Mesendoderm (in vitro differentiated cells): ENCODE measurements at regions not wholly inside any gene's neighbourhood (a gene's known extent, or its start where the extent isn't known, plus 50 kb on each side); places are given as distances from the start of the nearest gene placed in this dataset.
"Not testable (repeated sequence)": the region's sequence is repeated elsewhere in the genome, so short reads cannot be mapped to it uniquely, and the experiment has no call there.

Source experiments
- DNase-seq: peaks from one replicate; pipeline ENCODE4 v3.0.0; 2013
- H2AK5ac ChIP-seq: 2 replicates; pipeline ENCODE4 v1.6.1; 2013; ENCODE audit warnings: low read length, inconsistent platforms
- H2BK120ac ChIP-seq: 2 replicates; pipeline ENCODE4 v1.6.1; 2013; ENCODE audit warnings: low read depth, mild to moderate bottlenecking, low read length, moderate library complexity, mixed read lengths
- H2BK15ac ChIP-seq: replicated peaks from 2 replicates; pipeline ENCODE4 v1.6.1; 2013; ENCODE audit warnings: low read depth, mild to moderate bottlenecking, moderate library complexity
- H2BK5ac ChIP-seq: 2 replicates; pipeline ENCODE4 v1.6.1; 2013; ENCODE audit warnings: low read length, inconsistent platforms
- H3K18ac ChIP-seq: 2 replicates; pipeline ENCODE4 v1.6.1; 2013; ENCODE audit warnings: mild to moderate bottlenecking, low read length, mixed read lengths
- H3K23ac ChIP-seq: one replicate; pipeline ENCODE4 v1.6.1; 2013; ENCODE audit warnings: low read length
- H3K27ac ChIP-seq: 2 replicates; pipeline ENCODE4 v1.5.1; 2013; ENCODE audit warnings: low read depth, mild to moderate bottlenecking, inconsistent platforms, low read length, moderate library complexity
- H3K27me3 ChIP-seq: 2 replicates; pipeline ENCODE4 v1.6.1; 2013; ENCODE audit warnings: low read length, control low read depth, mild to moderate bottlenecking, inconsistent platforms; ENCODE audit not compliant: insufficient read depth, poor library complexity
- H3K36me3 ChIP-seq: 2 replicates; pipeline ENCODE4 v1.6.1; 2013; ENCODE audit warnings: low read length, inconsistent platforms; ENCODE audit not compliant: control insufficient read depth, insufficient read depth
- H3K4ac ChIP-seq: one replicate; pipeline ENCODE4 v1.6.1; 2013; ENCODE audit warnings: low read depth, mild to moderate bottlenecking, low read length, moderate library complexity
- H3K4me1 ChIP-seq: 2 replicates; pipeline ENCODE4 v1.6.1; 2013; ENCODE audit warnings: low read depth, low read length, inconsistent platforms; ENCODE audit not compliant: control insufficient read depth
- H3K4me2 ChIP-seq: 2 replicates; pipeline ENCODE4 v1.6.1; 2013; ENCODE audit warnings: low read length
- H3K4me3 ChIP-seq: 2 replicates; pipeline ENCODE4 v1.5.1; 2013; ENCODE audit warnings: mild to moderate bottlenecking, low read length
- H3K56ac ChIP-seq: one replicate; pipeline ENCODE4 v1.6.1; 2013; ENCODE audit warnings: low read length
- H3K79me1 ChIP-seq: 2 replicates; pipeline ENCODE4 v1.6.1; 2013; ENCODE audit warnings: low read length, inconsistent platforms
- H3K79me2 ChIP-seq: 2 replicates; pipeline ENCODE4 v1.6.1; 2013; ENCODE audit warnings: mild to moderate bottlenecking, low read length; ENCODE audit not compliant: control insufficient read depth, insufficient read depth
- H3K9ac ChIP-seq: 2 replicates; pipeline ENCODE4 v1.6.1; 2013; ENCODE audit warnings: low read length, inconsistent platforms
- H4K5ac ChIP-seq: one replicate; pipeline ENCODE4 v1.6.1; 2013; ENCODE audit warnings: low read length
- H4K8ac ChIP-seq: one replicate; pipeline ENCODE4 v1.6.1; 2013; ENCODE audit warnings: low read depth, mild to moderate bottlenecking, control low read depth, low read length, moderate library complexity
- WGBS: extraction: QIAGEN DNeasy Blood & Tissue Kit; methylation state at CpG from one replicate; pipeline ENCODE4 v1.1.7; 2013; ENCODE audit warnings: low lambda C conversion rate, missing lambda C conversion rate; ENCODE audit not compliant: insufficient coverage; ENCODE audit errors: extremely low coverage; 5-methylcytosine and 5-hydroxymethylcytosine counted together

DNA sequence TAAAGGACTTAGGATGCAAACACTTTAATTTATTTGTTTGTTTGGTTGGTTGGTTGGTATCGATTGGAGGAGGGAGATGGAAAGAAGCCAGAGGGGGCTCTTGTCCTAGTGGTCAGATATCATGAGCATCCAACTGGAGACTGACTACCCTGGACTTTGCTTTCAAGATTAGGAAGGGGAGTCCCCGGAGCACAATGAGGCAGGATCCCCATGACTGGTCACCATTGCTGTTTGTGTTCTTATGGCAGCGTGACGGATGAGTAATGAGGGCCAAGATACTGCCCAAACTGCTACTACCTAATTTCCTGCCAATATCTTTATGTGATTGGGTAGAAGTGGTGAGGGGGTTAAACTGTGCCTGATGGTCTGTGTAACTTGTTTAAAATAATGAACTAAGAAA, 354.6 kb upstream of the ROPN1 start:
- H4K8ac ChIP-seq: no peak overlapping the region
- no peak overlapping the region for H3K4me2 ChIP-seq
- no CpG with 5 or more reads among the region's 4 CpGs for WGBS
- H2BK120ac ChIP-seq: no peak overlapping the region
- no peak overlapping the region for H2BK15ac ChIP-seq
- H3K27me3 ChIP-seq: no peaks in the 10 kb centered on the region
- no peak overlapping the region for H3K4ac ChIP-seq
- DNase-seq: no peak
- no peak overlapping the region for H3K23ac ChIP-seq
- no peaks in the 10 kb centered on the region for H3K36me3 ChIP-seq
- no peak overlapping the region for H3K56ac ChIP-seq
- H3K79me2 ChIP-seq: no peaks in the 10 kb centered on the region
- no peak overlapping the region for H3K18ac ChIP-seq
- H2AK5ac ChIP-seq: no peak overlapping the region
- H3K9ac ChIP-seq: no peak overlapping the region
- no peaks in the 10 kb centered on the region for H3K4me1 ChIP-seq
- H3K27ac ChIP-seq: no peak overlapping the region
- no peak overlapping the region for H4K5ac ChIP-seq
- H3K79me1 ChIP-seq: no peaks in the 10 kb centered on the region
- H2BK5ac ChIP-seq: no peak overlapping the region
- H3K4me3 ChIP-seq: no peak overlapping the region

DNA sequence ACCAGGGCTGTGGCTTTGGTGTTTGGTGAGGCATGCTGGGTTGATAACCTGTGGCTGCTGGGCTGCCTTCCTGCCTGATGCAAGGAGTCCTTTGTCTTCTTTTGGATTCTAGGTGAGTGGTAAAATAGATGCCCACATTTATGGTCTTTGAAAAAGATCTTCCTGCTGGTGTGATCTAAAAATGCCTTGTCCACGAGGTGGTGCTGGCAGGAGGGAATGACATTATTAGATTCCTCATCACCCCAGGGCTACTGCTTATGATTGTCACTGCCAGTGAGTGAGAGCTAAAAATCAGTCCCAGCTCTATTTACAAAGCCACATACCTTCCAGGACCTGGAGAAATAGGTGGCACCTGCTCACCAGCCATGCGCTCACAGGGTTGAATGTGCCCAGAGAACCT, 355.5 kb upstream of the ROPN1 start:
- DNase-seq: no peak
- Histone ChIP-seq H4K8ac (no peak overlapping the region), H3K18ac (no peak overlapping the region), H3K23ac (no peak overlapping the region), H3K4me1 (no peaks in the 10 kb centered on the region), H3K36me3 (no peaks in the 10 kb centered on the region), H3K56ac (no peak overlapping the region), H4K5ac (no peak overlapping the region), H2BK15ac (no peak overlapping the region), H3K4me3 (no peak overlapping the region), H2BK120ac (no peak overlapping the region), H3K4me2 (no peak overlapping the region), H3K79me1 (no peaks in the 10 kb centered on the region), H3K9ac (no peak overlapping the region), H2AK5ac (no peak overlapping the region), H2BK5ac (no peak overlapping the region), H3K4ac (no peak overlapping the region), H3K27me3 (no peaks in the 10 kb centered on the region), H3K79me2 (no peaks in the 10 kb centered on the region), H3K27ac (no peak overlapping the region)
- WGBS: no CpG with 5 or more reads among the region's 2 CpGs

DNA sequence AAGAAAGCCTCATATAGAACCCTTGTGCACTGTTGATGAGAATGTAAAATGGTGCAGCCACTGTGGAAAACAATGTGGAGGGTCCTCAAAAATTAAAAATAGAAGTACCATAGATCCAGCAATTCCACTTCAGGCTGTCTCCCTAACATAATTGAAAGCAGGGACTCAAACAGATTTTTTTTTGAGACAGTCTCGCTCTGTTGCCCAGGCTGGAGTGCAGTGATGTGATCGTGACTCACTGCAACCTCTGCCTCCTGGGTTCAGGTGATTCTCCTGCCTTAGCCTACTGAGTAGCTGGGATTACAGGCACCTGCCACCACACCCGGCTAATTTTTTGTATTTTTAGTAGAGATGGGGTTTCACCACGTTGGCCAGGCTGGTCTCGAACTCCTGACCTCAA, 356.6 kb upstream of the ROPN1 start:
- H3K56ac ChIP-seq, H3K79me1 ChIP-seq, H3K18ac ChIP-seq, H3K36me3 ChIP-seq, H3K27me3 ChIP-seq, H3K23ac ChIP-seq, DNase-seq, H3K27ac ChIP-seq, H3K4me2 ChIP-seq, H2AK5ac ChIP-seq, H3K4me1 ChIP-seq, H3K9ac ChIP-seq, H2BK120ac ChIP-seq, H3K4me3 ChIP-seq, H3K4ac ChIP-seq, H3K79me2 ChIP-seq, H4K8ac ChIP-seq, H2BK15ac ChIP-seq, H4K5ac ChIP-seq, H2BK5ac ChIP-seq: not testable (repeated sequence)
- no CpG with 5 or more reads among the region's 5 CpGs for WGBS

DNA sequence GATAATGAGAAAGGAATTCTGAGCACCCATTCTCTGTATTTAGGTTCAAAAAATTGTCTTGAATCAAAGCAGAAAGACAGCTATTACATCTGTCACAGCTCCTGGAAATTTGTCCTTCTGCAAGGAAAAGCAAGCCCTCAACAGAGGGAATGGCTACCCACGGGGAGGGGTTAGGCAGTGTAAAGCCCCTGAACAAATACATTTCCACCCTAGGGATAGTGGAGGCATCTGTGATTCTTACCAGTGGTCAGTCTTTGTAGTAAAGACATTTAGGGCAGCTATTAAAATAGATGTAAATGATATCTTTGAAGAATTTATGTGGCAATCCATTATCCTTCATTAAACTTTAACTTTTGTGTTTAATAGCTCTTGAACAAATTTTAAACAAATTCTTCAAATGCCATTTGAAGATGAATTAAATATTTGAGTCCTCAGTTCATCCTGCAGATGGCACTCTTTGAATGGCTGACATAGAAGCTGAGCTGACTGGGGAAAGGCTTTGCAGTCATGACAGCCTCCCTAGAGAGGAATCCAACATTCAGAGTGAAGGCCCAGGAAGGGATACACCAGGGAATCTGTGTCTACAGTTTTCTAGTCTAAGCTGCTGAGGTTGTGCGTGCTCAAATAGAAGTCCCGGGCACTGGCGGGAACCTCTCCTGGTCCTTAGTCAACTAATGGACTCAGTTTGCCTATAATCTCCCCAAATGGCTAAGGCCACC, 359.7 kb upstream of the ROPN1 start:
- Histone ChIP-seq H3K18ac (no peak overlapping the region), H2AK5ac (no peak overlapping the region), H3K4me3 (no peak overlapping the region), H3K27me3 (no peaks in the 10 kb centered on the region), H4K8ac (no peak overlapping the region), H2BK15ac (no peak overlapping the region), H3K79me2 (no peaks in the 10 kb centered on the region), H2BK5ac (no peak overlapping the region), H4K5ac (no peak overlapping the region), H3K9ac (no peak overlapping the region), H3K4me1 (no peaks in the 10 kb centered on the region), H3K79me1 (no peaks in the 10 kb centered on the region), H3K4me2 (no peak overlapping the region), H3K56ac (no peak overlapping the region), H2BK120ac (no peak overlapping the region), H3K23ac (no peak overlapping the region), H3K36me3 (no peaks in the 10 kb centered on the region), H3K4ac (no peak overlapping the region), H3K27ac (no peak overlapping the region)
- no CpG with 5 or more reads among the region's 4 CpGs for WGBS
- DNase-seq: peak; percentile 86

DNA sequence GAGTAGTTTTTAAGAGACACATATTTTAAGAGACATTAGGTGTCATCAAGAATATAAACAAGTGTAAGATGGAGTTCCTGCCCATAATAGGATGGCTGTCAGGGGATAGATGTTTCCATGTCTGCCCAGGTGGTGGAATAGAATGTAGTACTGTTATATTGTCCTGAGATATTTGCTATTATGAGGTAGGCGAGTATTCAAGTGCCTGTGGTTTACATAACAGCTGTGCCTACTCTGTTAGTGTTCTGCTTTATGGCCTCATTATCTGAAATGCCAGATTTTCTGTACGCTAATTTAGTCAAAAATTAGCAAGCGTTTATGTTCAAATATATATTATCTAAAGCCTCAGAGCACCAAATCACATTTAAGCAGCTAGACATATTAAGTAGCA, 360.2 kb upstream of the ROPN1 start:
- no CpG with 5 or more reads among the region's 3 CpGs for WGBS
- Histone ChIP-seq H2BK15ac (no peak overlapping the region), H4K5ac (no peak overlapping the region), H3K23ac (no peak overlapping the region), H2AK5ac (no peak overlapping the region), H3K36me3 (no peaks in the 10 kb centered on the region), H3K18ac (no peak overlapping the region), H3K4me3 (no peak overlapping the region), H3K27me3 (no peaks in the 10 kb centered on the region), H3K4ac (no peak overlapping the region), H3K27ac (no peak overlapping the region), H3K4me1 (no peaks in the 10 kb centered on the region), H4K8ac (no peak overlapping the region), H3K56ac (no peak overlapping the region), H2BK120ac (no peak overlapping the region), H3K9ac (no peak overlapping the region), H3K79me1 (no peaks in the 10 kb centered on the region), H3K4me2 (no peak overlapping the region), H3K79me2 (no peaks in the 10 kb centered on the region), H2BK5ac (no peak overlapping the region)
- DNase-seq: no peak

DNA sequence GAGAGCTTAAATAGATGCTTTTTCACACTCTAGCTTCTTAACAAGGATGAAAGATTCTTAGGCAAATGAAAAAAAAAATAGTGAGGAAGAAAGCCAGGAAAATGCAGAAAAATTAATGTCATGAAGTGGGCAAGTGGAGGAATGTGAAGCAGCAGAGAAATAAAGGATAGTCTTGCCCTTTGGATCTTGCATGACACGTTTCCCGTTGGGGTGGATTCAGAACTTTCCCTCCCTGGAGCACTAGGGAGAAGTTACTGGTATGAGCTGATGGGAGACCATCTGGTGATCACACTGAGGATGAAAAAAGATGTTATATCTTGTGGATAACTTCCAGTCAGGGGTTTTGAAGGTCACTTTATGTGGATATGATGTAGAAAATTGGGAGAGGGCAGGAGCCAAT, 361.8 kb upstream of the ROPN1 start:
- Histone ChIP-seq H3K27me3 (no peaks in the 10 kb centered on the region), H2AK5ac (no peak overlapping the region), H3K4me2 (no peak overlapping the region), H3K4me1 (no peaks in the 10 kb centered on the region), H4K5ac (no peak overlapping the region), H3K27ac (no peak overlapping the region), H3K79me2 (no peaks in the 10 kb centered on the region), H2BK120ac (no peak overlapping the region), H3K4ac (no peak overlapping the region), H3K56ac (no peak overlapping the region), H3K79me1 (no peaks in the 10 kb centered on the region), H2BK5ac (no peak overlapping the region), H2BK15ac (no peak overlapping the region), H3K4me3 (no peak overlapping the region), H3K36me3 (no peaks in the 10 kb centered on the region), H3K18ac (no peak overlapping the region), H3K23ac (no peak overlapping the region), H4K8ac (no peak overlapping the region), H3K9ac (no peak overlapping the region)
- WGBS: no CpG with 5 or more reads among the region's 2 CpGs
- no peak for DNase-seq
